GM21786 (cell line): ENCODE measurements at regions not wholly inside any gene's neighbourhood (a gene's known extent, or its start where the extent isn't known, plus 50 kb on each side); places are given as distances from the start of the nearest gene placed in this dataset.
A peak's percentile ranks its signal among the peaks of the same experiment; 100 is the strongest.

ENCODE experiments used
- ATAC-seq: cut with Tn5 transposase; IDR thresholded peaks from one replicate; pipeline ENCODE4 v1.9.1; 2021; ENCODE audit not compliant: unreplicated experiment

GRCh38 chr2:22282220-22282619, 1102.8 kb upstream of the KLHL29 start:
- ATAC-seq = no peak

DNA sequence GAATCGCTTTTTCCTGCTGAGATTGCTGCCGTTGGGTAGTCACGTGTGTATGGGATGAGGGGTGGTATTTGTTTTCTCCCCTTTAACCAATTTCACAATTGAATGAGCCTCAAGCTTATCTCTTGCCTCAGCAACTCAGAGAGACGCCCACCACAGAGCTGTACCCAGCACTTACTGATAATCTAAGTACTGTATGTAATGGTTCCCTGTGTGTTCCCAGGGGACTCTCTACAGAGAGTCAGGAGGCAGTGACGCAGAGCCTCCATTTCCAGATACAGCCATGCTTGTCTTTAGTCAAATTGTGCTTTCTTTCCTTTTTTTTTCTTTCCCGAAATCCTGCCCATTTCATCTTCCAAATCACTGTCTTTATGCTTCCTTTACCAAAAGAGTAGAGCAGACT, 1102.1 kb upstream of the KLHL29 start:
- ATAC-seq = no peak

DNA sequence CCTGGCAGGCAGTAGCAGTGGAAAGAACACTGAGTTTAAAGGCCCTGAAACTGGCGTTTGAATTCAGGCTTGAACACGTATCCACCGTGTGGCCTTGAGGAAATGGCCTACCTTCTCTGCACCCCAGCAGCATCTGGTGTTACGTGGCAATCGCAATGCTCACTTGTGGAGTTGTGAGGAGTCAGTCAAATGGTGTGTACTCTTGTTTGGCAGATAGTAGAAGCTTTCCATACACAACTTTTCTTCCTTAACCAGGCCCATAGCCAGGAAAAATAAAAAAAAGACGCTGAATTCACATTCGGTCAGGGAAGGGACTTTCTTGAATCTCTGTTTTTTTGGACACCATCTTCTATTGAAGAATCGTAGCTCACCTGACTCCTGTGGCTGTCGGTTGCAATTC, 1101.5 kb upstream of the KLHL29 start:
- no peak for ATAC-seq

DNA sequence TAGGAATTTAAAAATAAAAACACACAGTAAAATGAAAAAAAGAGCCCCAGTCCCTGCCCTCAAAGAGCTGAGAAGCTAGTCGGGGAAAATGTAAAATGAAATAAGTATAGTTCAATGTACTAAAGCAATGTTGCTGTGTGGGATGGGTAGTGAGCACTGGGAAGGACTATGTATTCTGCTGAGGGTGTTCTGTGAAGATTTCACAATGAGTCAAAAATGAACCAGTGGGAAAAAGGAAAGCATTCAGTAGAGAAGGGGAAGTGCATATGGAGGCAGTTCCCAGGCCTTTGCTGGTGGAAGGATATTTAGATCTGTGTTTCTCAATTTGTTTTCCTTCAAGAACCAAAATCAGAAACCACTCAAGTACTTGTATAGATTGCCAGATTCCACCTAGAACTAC, 1094.7 kb upstream of the KLHL29 start:
- no peak for ATAC-seq

DNA sequence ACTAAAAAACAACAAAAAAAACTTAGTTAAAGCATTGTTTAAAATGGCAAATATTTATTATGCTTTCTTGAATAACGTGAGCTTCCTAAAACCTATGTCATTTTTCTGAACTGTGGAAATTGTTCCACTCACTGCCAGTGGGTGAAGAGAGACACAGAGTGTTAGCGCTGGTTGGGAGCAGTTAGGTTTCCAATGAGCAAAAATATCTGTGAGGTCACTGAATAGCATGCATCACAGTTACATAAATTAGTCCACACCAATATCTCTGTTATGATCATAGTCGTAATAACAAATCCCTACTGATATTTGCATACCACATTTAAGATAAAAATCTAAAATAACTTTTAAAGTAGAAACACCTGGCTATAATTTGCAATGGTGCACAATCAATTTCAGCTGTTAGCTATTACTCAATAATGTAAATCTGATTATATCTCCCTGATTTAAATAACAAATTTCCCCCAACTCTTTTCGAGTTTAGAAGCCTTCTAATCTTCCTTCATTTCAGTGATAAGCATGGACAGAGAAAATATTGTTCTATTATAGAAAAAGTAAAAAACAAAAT, 1094.0 kb upstream of the KLHL29 start:
- no peak for ATAC-seq

DNA sequence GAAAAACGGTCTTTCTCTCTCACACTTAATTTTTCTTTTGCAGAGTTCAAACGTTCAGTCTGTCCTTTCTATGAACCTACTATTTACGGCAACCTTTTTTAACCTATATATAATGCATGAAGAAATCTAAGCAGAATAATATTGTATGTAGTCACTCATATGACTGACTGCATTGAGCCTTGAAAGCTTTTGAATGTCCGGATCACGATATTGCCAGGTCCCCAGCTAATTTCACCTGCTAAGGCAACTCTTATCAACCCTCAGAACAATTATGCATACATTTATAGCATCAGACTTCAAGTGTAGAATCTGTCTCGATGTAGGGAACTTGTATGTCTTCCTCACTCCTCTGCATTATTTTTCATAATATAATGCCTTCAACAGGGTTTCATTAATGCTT, 1083.8 kb upstream of the KLHL29 start:
- no peak for ATAC-seq

DNA sequence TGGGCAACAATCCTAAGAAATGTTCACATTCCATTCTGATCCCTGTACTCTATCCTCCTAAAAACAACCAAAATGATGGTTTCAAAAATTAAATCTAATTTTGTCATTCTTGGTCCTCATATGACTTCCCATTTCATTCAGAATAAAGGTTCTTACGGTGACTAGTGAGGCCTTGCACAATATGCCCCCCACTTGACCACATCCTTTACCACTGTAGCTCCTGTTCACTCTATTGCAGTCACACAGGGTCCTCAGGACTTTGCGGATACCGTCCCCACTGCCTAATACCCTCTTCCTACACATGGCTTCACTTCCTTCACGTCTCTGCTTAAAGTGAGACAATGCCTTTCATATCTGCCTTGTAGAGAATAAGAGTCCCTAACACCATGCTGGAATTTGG, 1058.7 kb upstream of the KLHL29 start:
- ATAC-seq = no peak

DNA sequence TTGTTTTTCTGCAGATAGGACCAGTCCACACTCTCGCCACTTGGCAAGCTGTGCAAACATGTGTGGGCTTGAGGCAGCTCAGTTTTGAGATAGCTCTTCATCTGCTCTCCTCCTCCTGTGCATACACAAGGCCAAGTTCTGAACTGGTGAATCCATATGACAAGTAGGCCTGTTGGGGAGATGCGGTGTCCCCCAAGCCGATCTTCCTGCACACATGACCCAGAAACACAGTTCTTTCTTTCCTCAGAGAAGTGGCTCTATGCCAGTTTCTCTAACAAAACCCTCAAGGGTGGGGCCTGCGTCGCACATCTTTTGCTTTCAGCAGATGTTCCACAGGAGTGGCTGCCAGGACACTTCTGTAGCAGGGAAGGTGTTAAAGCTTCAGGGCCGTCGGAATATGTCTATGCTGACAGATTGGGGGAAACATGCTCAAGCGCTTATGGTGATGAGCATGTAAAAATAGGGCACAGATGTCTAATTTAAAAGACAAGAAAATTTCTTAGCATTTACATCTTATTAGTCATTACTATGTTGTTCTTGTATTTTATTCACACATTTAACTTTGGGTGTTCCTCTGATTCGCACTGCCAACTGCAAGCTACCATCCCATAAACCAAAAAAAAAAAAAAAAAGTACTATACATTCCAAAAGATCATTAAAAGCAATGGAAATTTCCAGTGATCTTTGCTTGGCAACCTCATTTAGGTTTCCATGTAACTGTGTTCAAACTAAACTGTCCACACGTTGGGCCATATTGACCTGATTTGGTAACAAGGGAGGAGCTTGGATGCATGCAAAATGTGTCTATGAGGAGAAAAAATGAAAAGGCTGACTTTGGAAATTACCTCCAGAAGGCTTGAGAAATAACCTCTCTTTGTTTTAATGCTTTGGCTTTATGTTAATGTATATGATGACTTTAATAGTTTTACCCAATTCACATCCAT, 1055.5 kb upstream of the KLHL29 start:
- no peak for ATAC-seq

DNA sequence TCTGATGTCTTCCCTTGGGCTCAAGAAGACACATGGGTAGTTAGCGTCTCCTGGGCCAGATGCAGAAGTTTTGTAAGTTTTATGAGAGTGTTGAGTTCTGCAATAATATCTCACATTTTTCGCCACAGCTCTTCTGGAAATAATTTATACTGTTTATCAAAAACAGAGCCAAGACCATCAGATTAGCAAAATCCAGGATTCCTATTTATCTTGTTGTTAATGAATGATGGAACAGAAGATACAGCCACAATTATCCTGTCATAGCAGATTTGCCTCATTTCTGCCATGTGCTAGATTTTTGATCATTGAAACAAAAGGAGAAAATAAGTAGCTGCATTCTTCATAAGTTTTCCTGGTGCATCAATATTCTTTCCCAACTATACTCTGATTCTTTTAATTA, 1048.6 kb upstream of the KLHL29 start:
- no peak for ATAC-seq

GRCh38 chr2:22340716-22341115, 1044.3 kb upstream of the KLHL29 start:
- no peak for ATAC-seq

GRCh38 chr2:22347306-22347705, 1037.7 kb upstream of the KLHL29 start:
- no peak for ATAC-seq

DNA sequence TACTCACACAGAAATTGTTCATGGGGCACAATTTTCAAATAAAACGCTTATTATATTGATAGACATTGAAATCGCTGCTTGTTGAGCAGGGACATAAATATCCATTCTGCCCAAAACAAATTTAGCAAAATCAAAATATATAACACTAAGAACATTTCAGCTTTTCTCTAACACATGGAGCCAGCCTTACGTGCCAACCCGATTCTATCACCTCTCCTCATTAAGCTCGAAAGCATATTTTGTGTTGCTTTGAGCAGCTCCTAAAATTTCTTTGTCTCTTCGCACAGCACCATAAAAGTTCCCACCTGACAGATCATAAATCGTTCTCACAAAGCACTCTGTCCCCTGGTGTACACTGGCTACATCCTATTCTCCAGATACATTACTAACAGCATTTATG, 1034.4 kb upstream of the KLHL29 start:
- ATAC-seq = no peak

DNA sequence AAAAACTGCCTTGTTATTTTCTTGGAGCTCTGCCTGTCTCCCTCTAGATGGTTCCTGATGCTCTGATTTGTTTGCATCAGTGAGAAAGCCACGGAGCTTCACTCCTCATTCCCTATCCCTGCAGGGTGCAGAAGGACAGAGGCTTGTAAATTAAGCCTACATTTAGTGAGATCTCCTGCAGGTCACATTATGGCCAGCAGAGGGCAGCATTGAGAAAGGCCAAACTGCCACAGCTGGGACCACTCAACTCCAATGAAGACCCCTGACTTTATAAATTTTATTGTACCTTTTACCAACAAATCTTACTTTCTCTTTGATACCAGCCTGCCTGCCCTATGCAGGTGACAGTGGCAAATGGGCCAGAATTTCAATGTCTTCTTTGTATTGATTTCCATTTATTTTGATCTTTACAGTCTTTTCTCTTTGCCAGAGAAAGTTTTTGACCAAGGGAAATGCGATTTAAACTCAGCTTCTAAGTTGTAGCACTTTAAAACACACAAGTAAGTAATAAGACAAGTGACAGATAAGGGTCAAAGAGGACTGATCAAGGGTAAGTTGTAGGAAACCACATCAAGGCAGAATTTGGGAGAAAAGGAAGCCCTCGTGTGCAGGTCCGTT, 1029.1 kb upstream of the KLHL29 start:
- ATAC-seq = peak; percentile 80

DNA sequence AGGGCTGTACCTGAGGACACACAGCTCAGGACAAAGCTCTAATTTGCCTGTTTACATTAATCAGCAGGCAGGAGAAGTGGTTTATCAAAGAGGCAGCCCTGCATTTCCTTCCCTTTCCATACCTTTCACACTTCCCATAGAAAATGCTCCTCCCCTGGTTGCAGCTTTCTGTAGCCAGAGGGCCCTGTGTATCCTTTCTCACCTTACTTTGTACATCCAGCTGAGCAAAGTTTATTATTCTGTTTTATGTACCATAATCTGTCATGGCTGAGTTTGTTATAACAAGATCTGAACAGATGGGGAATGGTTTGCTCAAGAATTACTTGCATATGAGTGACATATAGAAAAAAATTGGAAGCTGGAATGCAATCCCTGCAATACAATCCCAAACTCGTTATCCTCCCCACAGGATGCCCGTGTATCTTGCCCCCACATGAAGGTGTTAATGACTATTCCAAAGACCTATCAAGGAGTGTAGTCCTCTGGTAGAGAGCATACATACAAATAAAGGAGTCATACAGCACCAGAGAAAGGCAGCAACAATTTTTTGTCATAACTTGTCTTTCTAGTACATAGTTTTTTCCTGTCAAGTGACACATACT, 1025.8 kb upstream of the KLHL29 start:
- no peak for ATAC-seq

DNA sequence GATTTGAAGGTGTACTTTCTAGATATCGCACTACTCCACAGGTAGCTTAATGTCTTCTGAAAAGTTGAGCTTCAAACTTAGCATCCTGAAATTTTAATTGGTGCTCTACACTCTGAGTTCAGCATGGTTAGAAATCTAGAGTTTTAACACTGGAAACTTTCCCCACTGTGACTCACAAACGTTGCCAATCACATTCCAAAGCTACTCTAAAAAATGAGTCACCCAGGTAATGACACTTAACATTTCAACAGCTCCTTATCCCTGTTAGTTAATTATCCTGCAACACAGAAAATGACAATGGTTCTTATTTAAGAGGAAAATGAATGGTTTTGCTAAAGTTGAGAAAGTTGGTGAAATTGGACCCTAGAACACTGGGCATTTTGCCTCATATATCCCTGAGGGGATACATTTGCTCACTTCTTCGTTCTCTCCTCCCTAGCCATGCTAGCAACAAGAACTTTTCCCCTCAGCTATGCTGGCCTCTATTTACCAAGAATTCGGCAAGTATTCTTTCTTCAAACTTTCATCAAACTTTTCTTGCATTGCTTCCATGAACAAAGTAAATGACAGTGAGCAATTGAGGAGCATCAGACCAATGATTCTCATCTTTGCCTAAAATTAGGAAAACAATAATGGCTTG, 1024.1 kb upstream of the KLHL29 start:
- no peak for ATAC-seq

DNA sequence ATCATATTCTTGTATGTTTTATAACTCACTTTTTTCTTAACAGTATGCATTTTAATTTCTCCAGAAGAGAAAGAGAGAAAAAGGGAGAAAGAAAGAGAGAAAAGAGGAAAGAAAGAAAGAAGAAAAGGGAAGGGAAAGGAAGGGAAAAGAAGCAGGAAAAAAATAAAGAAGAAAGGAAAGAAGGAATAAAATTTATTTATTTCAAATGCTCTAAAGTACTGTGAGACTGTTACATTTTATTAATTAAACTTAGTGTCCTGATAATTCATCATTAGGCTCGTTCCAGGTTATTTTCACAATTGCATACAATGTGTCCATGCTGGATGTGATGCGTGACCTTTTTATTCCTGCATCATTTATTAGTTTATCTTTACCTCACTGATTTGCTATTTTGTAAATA, 1023.4 kb upstream of the KLHL29 start:
- no peak for ATAC-seq

GRCh38 chr2:22375096-22375495, 1009.9 kb upstream of the KLHL29 start:
- no peak for ATAC-seq

DNA sequence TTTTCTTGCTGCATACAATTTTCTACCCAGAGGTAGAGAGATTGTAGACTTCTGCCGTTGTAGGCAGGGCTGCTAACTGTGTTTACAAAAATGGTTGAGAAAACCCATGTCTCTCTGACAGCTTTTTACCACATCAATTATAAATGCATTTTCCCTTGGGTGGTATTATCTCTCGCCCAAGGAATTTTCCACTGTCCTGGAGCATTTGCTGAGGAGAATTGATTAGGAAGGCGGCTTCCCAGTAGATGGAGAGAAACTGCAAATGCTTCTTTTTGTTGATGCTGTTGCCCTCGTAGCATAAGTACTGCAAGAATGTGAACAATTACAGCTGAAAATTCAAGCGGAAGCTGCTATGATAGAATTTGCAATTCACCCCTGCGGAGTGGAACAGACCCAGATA, 1007.7 kb upstream of the KLHL29 start:
- no peak for ATAC-seq

DNA sequence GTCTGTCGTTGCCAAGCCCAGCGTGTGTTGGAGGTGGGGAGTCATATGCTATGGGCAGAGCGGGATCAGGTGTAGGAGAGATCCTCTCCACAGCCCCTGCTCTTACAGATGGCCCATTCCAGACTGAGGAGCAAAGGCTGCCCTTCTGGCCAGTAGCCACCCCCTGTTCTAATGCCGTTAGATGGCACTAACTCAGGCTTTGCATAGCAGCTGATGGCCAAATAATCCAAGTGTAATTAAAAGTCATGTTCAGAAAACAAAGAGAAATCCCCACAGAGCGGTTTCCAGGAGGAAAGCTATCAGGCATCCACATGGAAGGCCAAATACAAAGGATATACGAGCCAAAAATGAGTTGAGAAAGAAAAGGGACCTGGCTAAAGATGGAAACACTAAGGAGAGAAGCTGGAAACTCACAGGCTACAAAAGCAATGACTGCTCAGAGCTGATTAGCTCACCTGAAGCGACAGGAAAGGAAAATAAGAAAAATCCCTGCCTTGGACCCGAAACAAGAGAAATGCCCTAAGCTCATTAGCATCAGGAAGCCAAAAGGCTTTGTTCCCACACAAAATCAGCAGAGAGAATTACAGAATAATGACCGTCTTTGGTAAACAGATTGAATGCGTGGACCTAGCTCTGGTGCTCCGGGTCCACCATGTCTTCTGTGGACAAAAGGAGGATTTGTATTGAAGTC, 1002.4 kb upstream of the KLHL29 start:
- no peak for ATAC-seq

DNA sequence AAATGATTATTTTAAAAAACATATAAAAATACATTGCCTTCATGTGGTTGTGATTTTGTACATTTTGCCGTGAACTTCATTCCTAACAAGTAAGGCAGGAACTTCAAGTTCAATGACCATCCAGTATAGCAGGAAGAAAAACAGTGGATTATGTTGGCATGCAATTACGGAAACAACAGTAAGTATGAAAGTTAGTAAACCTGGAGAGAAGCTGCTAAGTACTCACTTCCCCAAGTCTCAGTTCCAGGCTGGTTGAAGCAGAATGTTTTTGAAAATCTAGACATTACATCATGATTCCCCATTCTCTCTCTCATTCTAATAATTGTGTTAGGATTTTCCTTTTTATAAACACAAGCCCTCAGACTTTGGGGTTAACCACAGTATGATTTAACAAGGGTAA, 987.1 kb upstream of the KLHL29 start:
- ATAC-seq = no peak

DNA sequence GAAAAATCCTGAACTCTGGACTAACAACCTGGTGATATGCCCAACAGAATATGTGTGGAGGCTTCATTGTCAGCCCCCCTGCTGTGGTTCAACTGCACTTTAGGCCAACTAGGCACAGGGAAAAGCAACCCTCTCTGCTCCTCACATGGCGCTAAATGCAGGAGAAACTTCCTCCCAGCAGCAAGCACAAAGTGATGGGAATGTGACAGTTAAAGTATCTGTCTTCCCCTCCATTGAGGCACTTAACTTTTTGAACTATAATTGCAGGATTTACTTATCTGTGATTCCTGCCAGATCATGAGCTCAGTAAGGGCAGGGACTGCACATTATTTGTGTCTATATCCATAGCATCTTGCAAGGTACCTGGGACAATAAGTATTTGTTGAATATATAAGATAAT, 981.2 kb upstream of the KLHL29 start:
- no peak for ATAC-seq
